ENCODE measurements at regions not wholly inside any gene's neighbourhood (a gene's known extent, or its start where the extent isn't known, plus 50 kb on each side); places are given as distances from the start of the nearest gene placed in this dataset.
"Not testable (repeated sequence)": the region's sequence is repeated elsewhere in the genome, so short reads cannot be mapped to it uniquely, and the experiment has no call there.

- Histone ChIP-seq H2AFZ (ENCODE audit: low read depth) (no peak overlapping the region), H3K36me3 (replicated peaks in 1 of 2; ENCODE audit: control insufficient read depth in 1 of 2, insufficient read depth in 2 of 2, low read length in 1 of 2) (no peaks in the 10 kb centered on the region), H3K4me3 (ENCODE audit: low read depth in 2 of 2, low read length in 1 of 2) (no peak overlapping the region), H3K4me2 (no peak overlapping the region), H3K27me3 (ENCODE audit: insufficient read depth) (no peaks in the 10 kb centered on the region), H3F3A (replicated peaks; ENCODE audit: insufficient read depth) (no peaks in the 10 kb centered on the region), H3K79me2 (ENCODE audit: insufficient read depth) (no peaks in the 10 kb centered on the region), H3K4me1 (ENCODE audit: control insufficient read depth in 1 of 2, insufficient read depth in 2 of 2, low read depth in 1 of 2, low read length in 1 of 2) (no peaks in the 10 kb centered on the region), H3K27ac (ENCODE audit: low read depth in 2 of 2, low read length in 1 of 2) (no peak overlapping the region), H3K9me2 (no peaks in the 10 kb centered on the region), H3K9ac (no peak overlapping the region), H4K20me1 (ENCODE audit: insufficient read depth) (no peaks in the 10 kb centered on the region), H3K9me3 (no peaks in the 10 kb centered on the region)
- CTCF ChIA-PET = no interaction called here
- TF ChIP-seq GABPA (IDR thresholded peaks at IDR 0.05; ENCODE audit: low read depth) = no peak
- POLR2A ChIA-PET = no interaction called here
- DNase-seq = no peak
Observed at GRCh38 chr11:25271301-25271700, 774.4 kb downstream of the LUZP2 start.

GRCh38 chr11:25272214-25272613 is 775.4 kb downstream of the LUZP2 start:
- H3F3A ChIP-seq (replicated peaks; ENCODE audit: insufficient read depth) = no peaks in the 10 kb centered on the region
- H3K27me3 ChIP-seq (ENCODE audit: insufficient read depth) = no peaks in the 10 kb centered on the region
- no peak for TF ChIP-seq REST (IDR thresholded peaks at IDR 0.05; ENCODE audit: low read depth, low read length)
- TF ChIP-seq FOXM1 (IDR thresholded peaks at IDR 0.05; ENCODE audit: low read depth) = no peak
- no peak for TF ChIP-seq MEF2A (IDR thresholded peaks at IDR 0.05; ENCODE audit: borderline replicate concordance, low read depth)
- TF ChIP-seq MXI1 (IDR thresholded peaks at IDR 0.05; ENCODE audit: low read depth, low read length) = no peak
- TF ChIP-seq FOSL2 (IDR thresholded peaks at IDR 0.05; ENCODE audit: borderline replicate concordance, low read depth) = no peak
- no peak for TF ChIP-seq CHD2 (IDR thresholded peaks at IDR 0.05; ENCODE audit: low read length, partially characterized antibody)
- no peak for TF ChIP-seq NRF1 (IDR thresholded peaks at IDR 0.05; ENCODE audit: low read depth, low read length)
- no peak for TF ChIP-seq YY1 (IDR thresholded peaks at IDR 0.05; ENCODE audit: low read depth)
- TF ChIP-seq GABPA (IDR thresholded peaks at IDR 0.05; ENCODE audit: low read depth) = no peak
- no peak for TF ChIP-seq NFIC (IDR thresholded peaks at IDR 0.05; ENCODE audit: borderline replicate concordance)
- TF ChIP-seq ZBTB33 (IDR thresholded peaks at IDR 0.05; ENCODE audit: borderline replicate concordance, low read depth) = no peak
- TF ChIP-seq TCF12 (IDR thresholded peaks at IDR 0.05) = no peak
- H3K9me3 ChIP-seq = no peaks in the 10 kb centered on the region
- no peaks in the 10 kb centered on the region for H4K20me1 ChIP-seq (ENCODE audit: insufficient read depth)
- ChIA-PET CTCF (no interaction called here), POLR2A (no interaction called here)
- no peaks in the 10 kb centered on the region for H3K9me2 ChIP-seq
- no peak overlapping the region for H2AFZ ChIP-seq (ENCODE audit: low read depth)
- no peaks in the 10 kb centered on the region for H3K4me1 ChIP-seq (ENCODE audit: control insufficient read depth in 1 of 2, insufficient read depth in 2 of 2, low read depth in 1 of 2, low read length in 1 of 2)
- no peak overlapping the region for H3K4me3 ChIP-seq (ENCODE audit: low read depth in 2 of 2, low read length in 1 of 2)
- DNase-seq = no peak
- H3K27ac ChIP-seq (ENCODE audit: low read depth in 2 of 2, low read length in 1 of 2) = no peak overlapping the region
- no peaks in the 10 kb centered on the region for H3K36me3 ChIP-seq (replicated peaks in 1 of 2; ENCODE audit: control insufficient read depth in 1 of 2, insufficient read depth in 2 of 2, low read length in 1 of 2)
- H3K4me2 ChIP-seq = no peak overlapping the region
- H3K9ac ChIP-seq = no peak overlapping the region
- H3K79me2 ChIP-seq (ENCODE audit: insufficient read depth) = no peaks in the 10 kb centered on the region

GRCh38 chr11:25280821-25281220 is 784.0 kb downstream of the LUZP2 start:
- H3K9me2 ChIP-seq; H3K36me3 ChIP-seq (replicated peaks in 1 of 2; ENCODE audit: control insufficient read depth in 1 of 2, insufficient read depth in 2 of 2, low read length in 1 of 2); H4K20me1 ChIP-seq (ENCODE audit: insufficient read depth); H3K9ac ChIP-seq; H3K27ac ChIP-seq (ENCODE audit: low read depth in 2 of 2, low read length in 1 of 2); H2AFZ ChIP-seq (ENCODE audit: low read depth); H3K9me3 ChIP-seq; CTCF ChIA-PET; H3K27me3 ChIP-seq (ENCODE audit: insufficient read depth); POLR2A ChIA-PET; H3K4me1 ChIP-seq (ENCODE audit: control insufficient read depth in 1 of 2, insufficient read depth in 2 of 2, low read depth in 1 of 2, low read length in 1 of 2); H3K4me3 ChIP-seq (ENCODE audit: low read depth in 2 of 2, low read length in 1 of 2); H3K4me2 ChIP-seq; H3K79me2 ChIP-seq (ENCODE audit: insufficient read depth); H3F3A ChIP-seq (replicated peaks; ENCODE audit: insufficient read depth); DNase-seq: not testable (repeated sequence)
- 50% methylated on average over 6 of the region's 7 CpGs for WGBS (ENCODE audit: low lambda C conversion rate)

Measured in SK-N-SH (cell line).